Neural cell (in vitro differentiated cells): ENCODE measurements at regions not wholly inside any gene's neighbourhood (a gene's known extent, or its start where the extent isn't known, plus 50 kb on each side); places are given as distances from the start of the nearest gene placed in this dataset.

ENCODE experiments used
- H2AFZ ChIP-seq: fragments of 200-600, 300-800 bp; sonication (generic), shearing (Covaris generic); 2 replicates; pipeline ENCODE4 v1.6.0; 2014; ENCODE audit warnings: low read depth, mild to moderate bottlenecking, antibody characterized with exemption, low read length, moderate library complexity
- H3F3A ChIP-seq: fragments of 200-600 bp; shearing (Covaris generic); 2 replicates; pipeline ENCODE4 v1.6.1; 2016; ENCODE audit warnings: mild to moderate bottlenecking, moderate library complexity, mixed read lengths, antibody characterized with exemption, low read length; ENCODE audit not compliant: insufficient read depth, poor library complexity, severe bottlenecking
- H3K27ac ChIP-seq: fragments of 200-600, 300-800 bp; sonication (generic), shearing (Covaris generic); 2 replicates; pipeline ENCODE4 v1.5.1; 2014; ENCODE audit warnings: mild to moderate bottlenecking, low read length, moderate library complexity
- H3K27me3 ChIP-seq: fragments of 300-800, 200-600 bp; sonication (generic), shearing (Covaris generic); 2 replicates; pipeline ENCODE4 v1.6.0; 2014; ENCODE audit warnings: mild to moderate bottlenecking, low read depth, low read length, moderate library complexity; ENCODE audit not compliant: insufficient read depth
- H3K36me3 ChIP-seq: fragments of 300-800, 200-600 bp; sonication (generic), shearing (Covaris generic); 2 replicates; pipeline ENCODE4 v1.5.1; 2014; ENCODE audit warnings: mild to moderate bottlenecking, antibody characterized with exemption, low read length, moderate library complexity; ENCODE audit not compliant: insufficient read depth
- H3K4me2 ChIP-seq: fragments of 300-800, 200-600 bp; sonication (generic), shearing (Covaris generic); 2 replicates; pipeline ENCODE4 v1.6.0; 2014; ENCODE audit warnings: mild to moderate bottlenecking, low read length
- H3K4me3 ChIP-seq: fragments of 300-800, 200-600 bp; sonication (generic), shearing (Covaris generic); 2 replicates; pipeline ENCODE4 v1.5.1; 2014; ENCODE audit warnings: mild to moderate bottlenecking, low read length, moderate library complexity
- H3K79me2 ChIP-seq: fragments of 200-600 bp; shearing (Covaris generic); replicated peaks from 2 replicates; pipeline ENCODE4 v1.6.0; 2014; ENCODE audit warnings: mild to moderate bottlenecking, low read length, moderate library complexity; ENCODE audit not compliant: insufficient read depth
- H3K9ac ChIP-seq: fragments of 300-800, 200-600 bp; sonication (generic), shearing (Covaris generic); 2 replicates; pipeline ENCODE4 v1.6.1; 2016; ENCODE audit warnings: mild to moderate bottlenecking, low read length, mixed read lengths
- H3K9me2 ChIP-seq: fragments of 200-600 bp; shearing (Covaris generic); 2 replicates; pipeline ENCODE4 v1.6.1; 2016; ENCODE audit warnings: mild to moderate bottlenecking, low read length, mixed read lengths; ENCODE audit not compliant: insufficient read depth
- H3K9me3 ChIP-seq: fragments of 200-600, 300-800 bp; sonication (generic), shearing (Covaris generic); 2 replicates; pipeline ENCODE4 v1.6.1; 2016; ENCODE audit warnings: mild to moderate bottlenecking, mixed run types, low read length, moderate library complexity, mixed read lengths
- H4K20me1 ChIP-seq: fragments of 200-600 bp; shearing (Covaris generic); 2 replicates; pipeline ENCODE4 v1.6.1; 2016; ENCODE audit warnings: mild to moderate bottlenecking, mixed run types; ENCODE audit not compliant: insufficient read depth
- CTCF ChIP-seq: fragments of 450-650 bp; IDR thresholded peaks from 2 replicates; pipeline ENCODE4 v1.5.1; 2014; ENCODE audit warnings: antibody characterized with exemption, mild to moderate bottlenecking, moderate library complexity; ENCODE audit not compliant: poor library complexity, severe bottlenecking
- EP300 ChIP-seq: fragments of 450-650 bp; conservative IDR thresholded peaks from 2 replicates; pipeline ENCODE4 v1.6.1; 2014; ENCODE audit warnings: antibody characterized with exemption, mild to moderate bottlenecking, moderate library complexity; ENCODE audit not compliant: poor library complexity, severe bottlenecking
- EZH2 ChIP-seq: fragments of 200-600, 300-800 bp; shearing (Covaris generic), sonication (generic); IDR thresholded peaks from 2 replicates; pipeline ENCODE4 v1.6.1; 2014; ENCODE audit warnings: antibody characterized with exemption, low read length, borderline replicate concordance, mild to moderate bottlenecking; ENCODE audit not compliant: insufficient read depth, poor library complexity, severe bottlenecking
- MXI1 ChIP-seq: fragments of 450-650 bp; conservative IDR thresholded peaks from 2 replicates; pipeline ENCODE4 v1.6.1; 2014; ENCODE audit warnings: antibody characterized with exemption, mild to moderate bottlenecking; ENCODE audit not compliant: poor library complexity, severe bottlenecking
- POLR2AphosphoS5 ChIP-seq: IDR thresholded peaks from 2 replicates; pipeline ENCODE4 v1.6.1; 2012
- RAD21 ChIP-seq: fragments of 450-650 bp; conservative IDR thresholded peaks from 2 replicates; pipeline ENCODE4 v1.6.1; 2014; ENCODE audit warnings: antibody characterized with exemption, mild to moderate bottlenecking, moderate library complexity
- REST ChIP-seq: IDR thresholded peaks from 2 replicates; pipeline ENCODE4 v1.6.1; 2012; ENCODE audit warnings: borderline replicate concordance
- SMC3 ChIP-seq: fragments of 450-650 bp; conservative IDR thresholded peaks from 2 replicates; pipeline ENCODE4 v1.6.1; 2014; ENCODE audit warnings: antibody characterized with exemption, mild to moderate bottlenecking, moderate library complexity; ENCODE audit not compliant: poor library complexity
- TAF1 ChIP-seq: IDR thresholded peaks from 2 replicates; pipeline ENCODE4 v1.6.1; 2012; ENCODE audit warnings: low read depth

- no peak for TF ChIP-seq EP300
- no peak for TF ChIP-seq MXI1
- TF ChIP-seq SMC3: no peak
- TF ChIP-seq CTCF: no peak
- TF ChIP-seq TAF1: no peak
- TF ChIP-seq POLR2AphosphoS5: no peak
- TF ChIP-seq EZH2: no peak
- no peak for TF ChIP-seq REST
- TF ChIP-seq RAD21: no peak
- no peaks in the 10 kb centered on the region for H3K27me3 ChIP-seq
- no peak overlapping the region for H3K9ac ChIP-seq
- H2AFZ ChIP-seq: no peak overlapping the region
- H3K4me3 ChIP-seq: no peak overlapping the region
- no peaks in the 10 kb centered on the region for H3K79me2 ChIP-seq
- H3K27ac ChIP-seq: no peak overlapping the region
- H3K9me3 ChIP-seq: no peaks in the 10 kb centered on the region
- H3K36me3 ChIP-seq: no peaks in the 10 kb centered on the region
- H4K20me1 ChIP-seq: no peaks in the 10 kb centered on the region
- no peaks in the 10 kb centered on the region for H3K9me2 ChIP-seq
- H3K4me2 ChIP-seq: no peak overlapping the region
- H3F3A ChIP-seq: no peaks in the 10 kb centered on the region
Measured at GRCh38 chr3:3468596-3468995, 289.1 kb upstream of the CRBN start.

GRCh38 chr3:3464131-3464530 is 284.6 kb upstream of the CRBN start:
- H3K4me2 ChIP-seq: no peak overlapping the region

GRCh38 chr3:3461317-3461716 is 281.8 kb upstream of the CRBN start:
- Histone ChIP-seq H3K4me2 (no peak overlapping the region), H3F3A (no peaks in the 10 kb centered on the region), H3K36me3 (no peaks in the 10 kb centered on the region), H3K27ac (no peak overlapping the region), H3K9ac (no peak overlapping the region), H3K4me3 (no peak overlapping the region), H2AFZ (no peak overlapping the region), H3K27me3 (no peaks in the 10 kb centered on the region), H4K20me1 (no peaks in the 10 kb centered on the region), H3K9me2 (no peaks in the 10 kb centered on the region), H3K9me3 (no peaks in the 10 kb centered on the region), H3K79me2 (no peaks in the 10 kb centered on the region)
- TF ChIP-seq MXI1: no peak
- no peak for TF ChIP-seq EZH2
- TF ChIP-seq REST: no peak
- no peak for TF ChIP-seq TAF1
- no peak for TF ChIP-seq EP300
- TF ChIP-seq RAD21: no peak
- no peak for TF ChIP-seq POLR2AphosphoS5
- no peak for TF ChIP-seq CTCF
- no peak for TF ChIP-seq SMC3

More at GRCh38 chr3:3464131-3464530, 284.6 kb upstream of the CRBN start:
- H3K9me2 ChIP-seq: no peaks in the 10 kb centered on the region
- no peaks in the 10 kb centered on the region for H4K20me1 ChIP-seq
- no peak overlapping the region for H3K27ac ChIP-seq
- H3F3A ChIP-seq: no peaks in the 10 kb centered on the region
- H3K36me3 ChIP-seq: no peaks in the 10 kb centered on the region
- no peaks in the 10 kb centered on the region for H3K27me3 ChIP-seq
- H2AFZ ChIP-seq: no peak overlapping the region
- no peak for TF ChIP-seq TAF1
- H3K9ac ChIP-seq: no peak overlapping the region
- no peaks in the 10 kb centered on the region for H3K79me2 ChIP-seq
- no peak overlapping the region for H3K4me3 ChIP-seq
- H3K9me3 ChIP-seq: no peaks in the 10 kb centered on the region
